ENCODE measurements at regions not wholly inside any gene's neighbourhood (a gene's known extent, or its start where the extent isn't known, plus 50 kb on each side); places are given as distances from the start of the nearest gene placed in this dataset.

DNA sequence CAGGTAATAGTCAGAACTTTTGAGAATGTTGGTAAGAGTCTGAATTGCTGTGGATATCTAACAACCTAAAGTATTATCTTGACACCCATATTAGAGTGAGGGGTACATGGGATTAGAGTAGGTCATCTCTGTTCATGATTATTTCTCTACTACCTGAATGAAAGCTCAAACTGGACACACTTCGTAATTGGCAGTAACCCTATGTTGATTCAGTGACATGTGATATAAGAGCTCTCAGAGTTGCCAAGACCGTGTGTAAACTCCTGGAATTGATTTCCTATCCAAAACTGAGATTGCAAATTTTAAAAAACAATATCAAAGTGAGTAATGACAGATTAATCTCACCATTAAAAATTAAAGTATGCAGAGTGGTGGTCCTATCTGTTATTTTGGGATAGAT is 214.8 kb upstream of the ARHGEF26 start:
- H3K4me3 ChIP-seq (ENCODE audit: low read depth, low read length): no peak overlapping the region
- no peak overlapping the region for H3K27ac ChIP-seq (ENCODE audit: extremely low read depth, low read depth, low read length)
- TF ChIP-seq ZNF239 (tag by site-specific recombination; IDR thresholded peaks at IDR 0.05) (no peak), OVOL3 (tag by site-specific recombination; IDR thresholded peaks at IDR 0.05) (no peak), ZNF623 (tag by site-specific recombination; IDR thresholded peaks at IDR 0.05) (no peak)
- POLR2A ChIA-PET: no interaction called here
- no peaks in the 10 kb centered on the region for H3K36me3 ChIP-seq (ENCODE audit: control insufficient read depth in 2 of 2, insufficient read depth in 1 of 2, low read length in 2 of 2)
- CTCF ChIA-PET: no interaction called here
- H3K9me3 ChIP-seq (ENCODE audit: control insufficient read depth, insufficient read depth, low read depth, low read length): no peaks in the 10 kb centered on the region
- H3K4me1 ChIP-seq (ENCODE audit: control insufficient read depth, insufficient read depth, low read length): no peaks in the 10 kb centered on the region

GRCh38 chr3:153910387-153910786 is 210.8 kb upstream of the ARHGEF26 start:
- H3K4me1 ChIP-seq (ENCODE audit: control insufficient read depth, insufficient read depth, low read length): no peaks in the 10 kb centered on the region
- H3K4me3 ChIP-seq (ENCODE audit: low read depth, low read length): no peak overlapping the region
- TF ChIP-seq ZNF239 (tag by site-specific recombination; IDR thresholded peaks at IDR 0.05) (no peak), ZNF747 (tag by site-specific recombination; IDR thresholded peaks at IDR 0.05) (no peak), WT1 (tag by site-specific recombination; IDR thresholded peaks at IDR 0.05) (no peak), ZNF600 (tag by site-specific recombination; IDR thresholded peaks at IDR 0.05) (no peak), SP3 (tag by site-specific recombination; IDR thresholded peaks at IDR 0.05) (no peak), ZNF768 (tag by site-specific recombination; IDR thresholded peaks at IDR 0.05) (no peak)
- POLR2A ChIA-PET: no interaction called here
- no peak overlapping the region for H3K27ac ChIP-seq (ENCODE audit: extremely low read depth, low read depth, low read length)
- H3K36me3 ChIP-seq (ENCODE audit: control insufficient read depth in 2 of 2, insufficient read depth in 1 of 2, low read length in 2 of 2): no peaks in the 10 kb centered on the region
- CTCF ChIA-PET: no interaction called here
- no peaks in the 10 kb centered on the region for H3K9me3 ChIP-seq (ENCODE audit: control insufficient read depth, insufficient read depth, low read depth, low read length)

DNA sequence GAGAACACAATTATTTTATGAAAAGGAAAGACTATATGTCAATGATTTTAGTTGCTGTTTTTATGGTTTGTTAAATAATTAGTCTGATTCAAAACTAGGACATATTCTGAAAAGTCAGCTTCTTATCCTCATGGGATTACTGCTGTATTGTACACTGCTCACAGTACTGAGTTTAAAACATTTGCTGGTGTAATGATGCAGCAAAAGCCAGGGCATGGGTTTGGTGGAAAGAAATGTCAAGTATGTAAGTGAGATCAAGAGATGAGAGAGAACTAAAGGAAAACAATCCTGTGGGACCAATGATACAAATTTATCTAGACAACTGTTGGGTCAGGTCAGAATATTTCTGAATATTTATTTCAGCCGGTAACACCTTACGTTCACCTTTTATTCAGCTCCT is 210.1 kb upstream of the ARHGEF26 start:
- ChIA-PET POLR2A (no interaction called here), CTCF (no interaction called here)
- H3K36me3 ChIP-seq (ENCODE audit: control insufficient read depth in 2 of 2, insufficient read depth in 1 of 2, low read length in 2 of 2): no peaks in the 10 kb centered on the region
- no peaks in the 10 kb centered on the region for H3K9me3 ChIP-seq (ENCODE audit: control insufficient read depth, insufficient read depth, low read depth, low read length)
- H3K4me1 ChIP-seq (ENCODE audit: control insufficient read depth, insufficient read depth, low read length): no peaks in the 10 kb centered on the region
- H3K27ac ChIP-seq (ENCODE audit: extremely low read depth, low read depth, low read length): no peak overlapping the region
- TF ChIP-seq GFI1B (tag by site-specific recombination; IDR thresholded peaks at IDR 0.05) (no peak), WT1 (tag by site-specific recombination; IDR thresholded peaks at IDR 0.05) (no peak), ZSCAN23 (tag by site-specific recombination; IDR thresholded peaks at IDR 0.05) (no peak), ZFHX2 (tag by site-specific recombination; conservative IDR thresholded peaks at IDR 0.05) (no peak)
- no peak overlapping the region for H3K4me3 ChIP-seq (ENCODE audit: low read depth, low read length)

- Histone ChIP-seq H3K36me3 (ENCODE audit: control insufficient read depth in 2 of 2, insufficient read depth in 1 of 2, low read length in 2 of 2) (no peaks in the 10 kb centered on the region), H3K27ac (ENCODE audit: extremely low read depth, low read depth, low read length) (no peak overlapping the region), H3K4me1 (ENCODE audit: control insufficient read depth, insufficient read depth, low read length) (no peaks in the 10 kb centered on the region), H3K9me3 (ENCODE audit: control insufficient read depth, insufficient read depth, low read depth, low read length) (no peaks in the 10 kb centered on the region), H3K4me3 (ENCODE audit: low read depth, low read length) (no peak overlapping the region)
- POLR2A ChIA-PET: no interaction called here
- CTCF ChIA-PET: no interaction called here
- TF ChIP-seq ZNF48 (tag by site-specific recombination; IDR thresholded peaks at IDR 0.05): no peak
- no peak for TF ChIP-seq ZNF626 (tag by site-specific recombination; IDR thresholded peaks at IDR 0.05)
- no peak for TF ChIP-seq ZNF404 (tag by site-specific recombination; IDR thresholded peaks at IDR 0.05)
- TF ChIP-seq ZBTB1 (tag by site-specific recombination; IDR thresholded peaks at IDR 0.05): no peak
- TF ChIP-seq, protein P1, sequence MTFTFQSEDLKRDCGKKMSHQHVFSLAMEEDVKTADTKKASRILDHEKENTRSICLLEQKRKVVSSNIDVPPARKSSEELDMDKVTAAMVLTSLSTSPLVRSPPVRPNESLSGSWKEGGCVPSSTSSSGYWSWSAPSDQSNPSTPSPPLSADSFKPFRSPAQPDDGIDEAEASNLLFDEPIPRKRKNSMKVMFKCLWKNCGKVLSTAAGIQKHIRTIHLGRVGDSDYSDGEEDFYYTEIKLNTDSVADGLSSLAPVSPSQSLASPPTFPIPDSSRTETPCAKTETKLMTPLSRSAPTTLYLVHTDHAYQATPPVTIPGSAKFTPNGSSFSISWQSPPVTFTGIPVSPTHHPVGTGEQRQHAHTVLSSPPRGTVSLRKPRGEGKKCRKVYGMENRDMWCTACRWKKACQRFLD (tag by site-specific recombination; IDR thresholded peaks at IDR 0.05): no peak
- TF ChIP-seq PRDM6 (tag by site-specific recombination; IDR thresholded peaks at IDR 0.05): no peak
- no peak for TF ChIP-seq ZNF624 (tag by site-specific recombination; IDR thresholded peaks at IDR 0.05)
- TF ChIP-seq ZNF157 (tag by site-specific recombination; IDR thresholded peaks at IDR 0.05): no peak
- no peak for TF ChIP-seq HOXD13 (CRISPR knock-in tag; IDR thresholded peaks at IDR 0.05; ENCODE audit: borderline replicate concordance)
- TF ChIP-seq FEZF1 (tag by site-specific recombination; IDR thresholded peaks at IDR 0.05): no peak
- TF ChIP-seq GLI2 (tag by site-specific recombination; IDR thresholded peaks at IDR 0.05; ENCODE audit: borderline replicate concordance, low read depth): no peak
- TF ChIP-seq SETDB1 (IDR thresholded peaks at IDR 0.05; ENCODE audit: insufficient read length, low read length): no peak
- TF ChIP-seq ZNF324 (tag by site-specific recombination; IDR thresholded peaks at IDR 0.05): no peak
- no peak for TF ChIP-seq PRDM10 (tag by site-specific recombination; IDR thresholded peaks at IDR 0.05)
Measured at GRCh38 chr3:153919773-153920172, 201.4 kb upstream of the ARHGEF26 start.

All from HEK293 (cell line).